ENCODE measurements at regions not wholly inside any gene's neighbourhood (a gene's known extent, or its start where the extent isn't known, plus 50 kb on each side); places are given as distances from the start of the nearest gene placed in this dataset.
A peak's percentile ranks its signal among the peaks of the same experiment; 100 is the strongest.
"Not testable (repeated sequence)": the region's sequence is repeated elsewhere in the genome, so short reads cannot be mapped to it uniquely, and the experiment has no call there.

- Mint-ChIP-seq H3K4me3 (no peak overlapping the region), H3K27me3 (peaks cover 22% of the 10 kb centered on the region), H3K4me1 (peaks cover 12% of the 10 kb centered on the region), H3K9me3 (no peaks in the 10 kb centered on the region), H3K36me3 (ENCODE audit: low read depth) (no peaks in the 10 kb centered on the region), H3K27ac (no peak overlapping the region)
- CTCF ChIA-PET = interaction anchor here (1.1 kb wide), 1 partner anchor 596 kb away, joined by 3 read pairs; no protein-coding TSS in a partner anchor
- no peak for DNase-seq
- POLR2A ChIA-PET = interaction anchor here (0.5 kb wide), 1 partner anchor 217 kb away, joined by 4 read pairs; no protein-coding TSS in a partner anchor
These were observed 80.0 kb upstream of the FOXB1 start for GRCh38 chr15:59924096-59924495.

GRCh38 chr15:59923508-59923907 lies 80.6 kb upstream of the FOXB1 start:
- peaks cover 17% of the 10 kb centered on the region for H3K4me1 Mint-ChIP-seq
- ChIA-PET CTCF (no interaction called here), POLR2A (interaction anchor here (0.5 to 1.5 kb wide), 2 partner anchors 74 to 217 kb away, joined by 3 to 4 read pairs; no protein-coding TSS in a partner anchor)
- no peaks in the 10 kb centered on the region for H3K36me3 Mint-ChIP-seq (ENCODE audit: low read depth)
- H3K9me3 Mint-ChIP-seq = no peaks in the 10 kb centered on the region
- no peak for DNase-seq
- no peak overlapping the region for H3K4me3 Mint-ChIP-seq
- peaks cover 19% of the 10 kb centered on the region for H3K27me3 Mint-ChIP-seq
- no peak overlapping the region for H3K27ac Mint-ChIP-seq

- peak overlapping the region; percentile 98 for H3K27ac Mint-ChIP-seq
- ChIA-PET POLR2A (interaction anchor here (0.6 to 3.0 kb wide), 8 partner anchors 57 to 814 kb away, joined by 3 to 20 read pairs (median 4); partner anchors contain the start of gene FOXB1), CTCF (interaction anchor here (1.2 to 5.2 kb wide), 19 partner anchors 13 to 407 kb away, joined by 3 to 75 read pairs (median 11); partner anchors contain the start of gene FOXB1)
- no peaks in the 10 kb centered on the region for H3K36me3 Mint-ChIP-seq (ENCODE audit: low read depth)
- H3K27me3 Mint-ChIP-seq = peaks cover 16% of the 10 kb centered on the region
- peaks cover 31% of the 10 kb centered on the region for H3K4me1 Mint-ChIP-seq
- peak; percentile 67 for DNase-seq
- H3K4me3 Mint-ChIP-seq = peak overlapping the region; percentile 44
- no peaks in the 10 kb centered on the region for H3K9me3 Mint-ChIP-seq
These were observed 84.8 kb upstream of the FOXB1 start for GRCh38 chr15:59918994-59919951.

GRCh38 chr15:59917504-59918157 lies 86.5 kb upstream of the FOXB1 start:
- CTCF ChIA-PET = interaction anchor here (0.7 to 5.2 kb wide), 28 partner anchors 10 to 446 kb away, joined by 3 to 75 read pairs (median 7); partner anchors contain the start of gene FOXB1
- POLR2A ChIA-PET = interaction anchor here (1.1 to 3.0 kb wide), 5 partner anchors 59 to 409 kb away, joined by 3 to 20 read pairs (median 6); partner anchors contain the start of gene FOXB1
- Mint-ChIP-seq H3K4me1 (peaks cover 31% of the 10 kb centered on the region), H3K27ac (no peak overlapping the region), H3K9me3 (no peaks in the 10 kb centered on the region), H3K4me3 (no peak overlapping the region), H3K27me3 (peaks cover 26% of the 10 kb centered on the region), H3K36me3 (ENCODE audit: low read depth) (no peaks in the 10 kb centered on the region)
- DNase-seq = peak; percentile 84

- no peaks in the 10 kb centered on the region for H3K9me3 Mint-ChIP-seq
- H3K27me3 Mint-ChIP-seq = peaks cover 45% of the 10 kb centered on the region
- ChIA-PET POLR2A (no interaction called here), CTCF (interaction anchor here (1.6 kb wide), 1 partner anchor 11 kb away, joined by 4 read pairs; no protein-coding TSS in a partner anchor)
- peaks cover 2% of the 10 kb centered on the region for H3K4me1 Mint-ChIP-seq
- DNase-seq = no peak
- no peak overlapping the region for H3K27ac Mint-ChIP-seq
- H3K36me3 Mint-ChIP-seq (ENCODE audit: low read depth) = no peaks in the 10 kb centered on the region
- H3K4me3 Mint-ChIP-seq = no peak overlapping the region
These were observed 98.1 kb upstream of the FOXB1 start for GRCh38 chr15:59906046-59906445.

- POLR2A ChIA-PET = no interaction called here
- Mint-ChIP-seq H3K9me3 (no peaks in the 10 kb centered on the region), H3K4me3 (no peak overlapping the region)
These were observed 98.9 kb upstream of the FOXB1 start for GRCh38 chr15:59905176-59905575.

GRCh38 chr15:59904450-59905135 lies 99.5 kb upstream of the FOXB1 start:
- ChIA-PET CTCF (interaction anchor here (1.5 kb wide), 1 partner anchor 13 kb away, joined by 3 read pairs; no protein-coding TSS in a partner anchor), POLR2A (no interaction called here)
- no peaks in the 10 kb centered on the region for H3K36me3 Mint-ChIP-seq (ENCODE audit: low read depth)
- no peak for DNase-seq
- H3K9me3 Mint-ChIP-seq = no peaks in the 10 kb centered on the region
- peaks cover 2% of the 10 kb centered on the region for H3K4me1 Mint-ChIP-seq
- H3K27ac Mint-ChIP-seq = no peak overlapping the region
- H3K27me3 Mint-ChIP-seq = peaks cover 42% of the 10 kb centered on the region
- no peak overlapping the region for H3K4me3 Mint-ChIP-seq

More at GRCh38 chr15:59905176-59905575, 98.9 kb upstream of the FOXB1 start:
- DNase-seq = no peak
- Mint-ChIP-seq H3K27me3 (peaks cover 44% of the 10 kb centered on the region), H3K27ac (no peak overlapping the region), H3K36me3 (ENCODE audit: low read depth) (no peaks in the 10 kb centered on the region), H3K4me1 (peaks cover 2% of the 10 kb centered on the region)
- CTCF ChIA-PET = no interaction called here

- POLR2A ChIA-PET = no interaction called here
- Mint-ChIP-seq H3K9me3 (no peaks in the 10 kb centered on the region), H3K4me1 (no peaks in the 10 kb centered on the region), H3K4me3 (no peak overlapping the region), H3K36me3 (ENCODE audit: low read depth) (no peaks in the 10 kb centered on the region), H3K27ac (no peak overlapping the region), H3K27me3 (peaks cover 24% of the 10 kb centered on the region)
- CTCF ChIA-PET = no interaction called here
- DNase-seq = no peak
These were observed 107.4 kb upstream of the FOXB1 start for GRCh38 chr15:59896663-59897074.

GRCh38 chr15:59894835-59895234 lies 109.3 kb upstream of the FOXB1 start:
- Mint-ChIP-seq H3K4me3 (no peak overlapping the region), H3K4me1 (no peaks in the 10 kb centered on the region), H3K9me3 (no peaks in the 10 kb centered on the region), H3K27ac (no peak overlapping the region), H3K36me3 (ENCODE audit: low read depth) (no peaks in the 10 kb centered on the region), H3K27me3 (peaks cover 23% of the 10 kb centered on the region)
- ChIA-PET CTCF (no interaction called here), POLR2A (no interaction called here)
- no peak for DNase-seq

GRCh38 chr15:59892985-59893384 lies 111.1 kb upstream of the FOXB1 start:
- ChIA-PET CTCF (no interaction called here), POLR2A (no interaction called here)
- Mint-ChIP-seq H3K27ac (no peak overlapping the region), H3K27me3 (peaks cover 14% of the 10 kb centered on the region), H3K4me3 (no peak overlapping the region), H3K36me3 (ENCODE audit: low read depth) (no peaks in the 10 kb centered on the region), H3K9me3 (no peaks in the 10 kb centered on the region), H3K4me1 (no peaks in the 10 kb centered on the region)
- no peak for DNase-seq

GRCh38 chr15:59887870-59888269 lies 116.2 kb upstream of the FOXB1 start:
- H3K4me1 Mint-ChIP-seq; CTCF ChIA-PET; H3K4me3 Mint-ChIP-seq; H3K36me3 Mint-ChIP-seq (ENCODE audit: low read depth); POLR2A ChIA-PET; DNase-seq; H3K27ac Mint-ChIP-seq; H3K9me3 Mint-ChIP-seq: not testable (repeated sequence)
- peaks cover 13% of the 10 kb centered on the region for H3K27me3 Mint-ChIP-seq

- Mint-ChIP-seq H3K9me3 (no peaks in the 10 kb centered on the region), H3K4me3 (no peak overlapping the region), H3K27me3 (peaks cover 11% of the 10 kb centered on the region), H3K36me3 (ENCODE audit: low read depth) (no peaks in the 10 kb centered on the region), H3K27ac (no peak overlapping the region), H3K4me1 (no peaks in the 10 kb centered on the region)
- ChIA-PET CTCF (no interaction called here), POLR2A (no interaction called here)
- no peak for DNase-seq
These were observed 116.9 kb upstream of the FOXB1 start for GRCh38 chr15:59887211-59887610.

- no peak for DNase-seq
- H3K27ac Mint-ChIP-seq = no peak overlapping the region
- H3K9me3 Mint-ChIP-seq = no peaks in the 10 kb centered on the region
- no peaks in the 10 kb centered on the region for H3K4me1 Mint-ChIP-seq
- H3K36me3 Mint-ChIP-seq (ENCODE audit: low read depth) = no peaks in the 10 kb centered on the region
- H3K4me3 Mint-ChIP-seq = no peak overlapping the region
- ChIA-PET POLR2A (no interaction called here), CTCF (no interaction called here)
- H3K27me3 Mint-ChIP-seq = peaks cover 14% of the 10 kb centered on the region
These were observed 117.7 kb upstream of the FOXB1 start for GRCh38 chr15:59886441-59886840.
